ENCODE measurements at regions not wholly inside any gene's neighbourhood (a gene's known extent, or its start where the extent isn't known, plus 50 kb on each side); places are given as distances from the start of the nearest gene placed in this dataset.

GRCh38 chr6:144346719-144347447, 61.7 kb downstream of the UTRN start:
- H3K4me3 ChIP-seq (ENCODE audit: low read length) = no peak overlapping the region
- peaks cover 45% of the 10 kb centered on the region for H3K4me1 ChIP-seq (ENCODE audit: control insufficient read depth, insufficient read depth, low read length)
- H3K9ac ChIP-seq (ENCODE audit: low read length) = no peak overlapping the region
- no peaks in the 10 kb centered on the region for H3K36me3 ChIP-seq (ENCODE audit: control insufficient read depth, insufficient read depth, low read length)
- H3K27me3 ChIP-seq (ENCODE audit: control insufficient read depth, insufficient read depth, low read length) = no peaks in the 10 kb centered on the region
- H3K9me3 ChIP-seq (ENCODE audit: control insufficient read depth, low read length) = no peaks in the 10 kb centered on the region

DNA sequence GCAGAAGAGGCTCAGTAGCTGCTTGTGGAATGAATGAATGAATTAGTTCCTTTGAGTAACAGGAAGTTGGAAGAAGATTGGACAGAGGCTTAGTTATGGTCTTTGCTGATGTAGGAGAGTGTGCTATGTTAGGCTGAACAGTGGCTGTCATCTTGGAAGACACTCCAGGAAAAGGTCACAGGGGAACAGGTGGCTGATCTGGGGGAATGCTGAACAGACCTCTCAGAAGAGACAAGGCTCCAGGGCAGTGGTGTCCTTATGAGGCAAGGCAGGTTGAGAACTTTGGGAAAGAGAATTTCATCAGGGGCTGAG, 62.3 kb downstream of the UTRN start:
- Histone ChIP-seq H3K27me3 (ENCODE audit: control insufficient read depth, insufficient read depth, low read length) (no peaks in the 10 kb centered on the region), H3K4me3 (ENCODE audit: low read length) (no peak overlapping the region), H3K9ac (ENCODE audit: low read length) (no peak overlapping the region), H3K36me3 (ENCODE audit: control insufficient read depth, insufficient read depth, low read length) (no peaks in the 10 kb centered on the region), H3K4me1 (ENCODE audit: control insufficient read depth, insufficient read depth, low read length) (peaks cover 43% of the 10 kb centered on the region), H3K9me3 (ENCODE audit: control insufficient read depth, low read length) (no peaks in the 10 kb centered on the region)

GRCh38 chr6:144347933-144348332, 62.8 kb downstream of the UTRN start:
- no peaks in the 10 kb centered on the region for H3K9me3 ChIP-seq (ENCODE audit: control insufficient read depth, low read length)
- H3K27me3 ChIP-seq (ENCODE audit: control insufficient read depth, insufficient read depth, low read length) = no peaks in the 10 kb centered on the region
- H3K4me3 ChIP-seq (ENCODE audit: low read length) = no peak overlapping the region
- peaks cover 39% of the 10 kb centered on the region for H3K4me1 ChIP-seq (ENCODE audit: control insufficient read depth, insufficient read depth, low read length)
- no peak overlapping the region for H3K9ac ChIP-seq (ENCODE audit: low read length)
- H3K36me3 ChIP-seq (ENCODE audit: control insufficient read depth, insufficient read depth, low read length) = no peaks in the 10 kb centered on the region

DNA sequence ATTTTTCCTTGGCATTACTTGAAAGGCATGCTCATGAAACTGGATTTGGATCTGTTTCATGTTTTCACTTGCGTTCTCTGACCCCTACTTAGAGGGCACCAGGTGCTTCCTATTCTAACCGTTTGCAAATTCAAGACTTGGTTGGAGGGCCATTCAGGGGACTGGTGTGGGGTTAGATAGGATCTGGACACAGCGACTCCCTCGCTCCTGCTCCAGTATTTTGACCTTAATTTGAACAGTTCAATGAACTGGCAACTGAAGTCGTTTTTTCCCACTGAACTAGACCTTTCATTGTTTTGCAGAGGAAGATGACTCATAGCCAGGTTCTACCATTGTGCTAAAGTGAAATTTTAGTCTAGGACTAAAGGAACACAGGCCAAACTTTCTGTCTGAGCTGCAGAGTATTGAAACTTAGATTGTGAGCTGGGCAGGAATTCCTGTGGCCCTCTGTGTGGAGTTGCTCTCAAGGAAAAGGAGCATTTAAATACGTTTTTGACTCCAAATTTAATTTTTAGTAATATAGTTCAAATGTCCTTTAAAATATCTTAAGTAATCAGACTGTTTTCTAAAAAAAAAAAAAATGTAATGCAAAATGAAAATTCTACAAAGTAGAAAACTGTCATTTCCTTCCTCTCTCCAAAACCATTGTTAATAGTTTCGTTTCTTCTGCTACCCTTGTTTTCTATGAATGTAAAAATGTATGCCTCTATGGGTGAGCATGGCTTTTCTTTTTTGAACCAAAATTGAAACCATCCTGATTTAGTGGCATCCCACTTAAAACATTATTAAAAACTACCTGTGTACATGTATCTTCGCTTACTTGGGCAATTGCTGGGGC, 64.8 kb downstream of the UTRN start:
- Histone ChIP-seq H3K4me1 (ENCODE audit: control insufficient read depth, insufficient read depth, low read length) (peaks cover 22% of the 10 kb centered on the region), H3K36me3 (ENCODE audit: control insufficient read depth, insufficient read depth, low read length) (no peaks in the 10 kb centered on the region), H3K9me3 (ENCODE audit: control insufficient read depth, low read length) (no peaks in the 10 kb centered on the region), H3K4me3 (ENCODE audit: low read length) (no peak overlapping the region), H3K9ac (ENCODE audit: low read length) (no peak overlapping the region), H3K27me3 (ENCODE audit: control insufficient read depth, insufficient read depth, low read length) (no peaks in the 10 kb centered on the region)

DNA sequence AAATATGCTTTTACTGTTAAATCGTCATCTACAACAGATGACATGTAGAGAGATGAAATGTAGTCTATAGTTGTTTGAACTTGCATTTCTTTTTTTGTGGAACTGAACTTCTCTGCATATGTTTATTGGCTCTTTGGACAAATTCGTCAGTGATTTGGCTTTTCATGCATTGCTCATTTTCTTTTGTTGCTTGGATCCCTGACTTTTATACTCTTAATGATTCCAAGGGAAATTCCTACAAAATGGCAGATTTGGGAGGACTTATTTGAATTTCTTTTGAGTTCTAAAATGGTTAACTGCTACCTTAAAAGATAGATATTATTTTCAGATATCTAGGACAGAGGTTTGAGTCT, 65.4 kb downstream of the UTRN start:
- no peaks in the 10 kb centered on the region for H3K9me3 ChIP-seq (ENCODE audit: control insufficient read depth, low read length)
- peaks cover 18% of the 10 kb centered on the region for H3K4me1 ChIP-seq (ENCODE audit: control insufficient read depth, insufficient read depth, low read length)
- H3K36me3 ChIP-seq (ENCODE audit: control insufficient read depth, insufficient read depth, low read length) = no peaks in the 10 kb centered on the region
- no peaks in the 10 kb centered on the region for H3K27me3 ChIP-seq (ENCODE audit: control insufficient read depth, insufficient read depth, low read length)
- H3K9ac ChIP-seq (ENCODE audit: low read length) = no peak overlapping the region
- no peak overlapping the region for H3K4me3 ChIP-seq (ENCODE audit: low read length)

- no peak overlapping the region for H3K4me3 ChIP-seq (ENCODE audit: low read length)
- peaks cover 18% of the 10 kb centered on the region for H3K4me1 ChIP-seq (ENCODE audit: control insufficient read depth, insufficient read depth, low read length)
- no peaks in the 10 kb centered on the region for H3K27me3 ChIP-seq (ENCODE audit: control insufficient read depth, insufficient read depth, low read length)
- no peaks in the 10 kb centered on the region for H3K36me3 ChIP-seq (ENCODE audit: control insufficient read depth, insufficient read depth, low read length)
- H3K9me3 ChIP-seq (ENCODE audit: control insufficient read depth, low read length) = no peaks in the 10 kb centered on the region
- no peak overlapping the region for H3K9ac ChIP-seq (ENCODE audit: low read length)
Measured at GRCh38 chr6:144351379-144352127, 66.4 kb downstream of the UTRN start.

DNA sequence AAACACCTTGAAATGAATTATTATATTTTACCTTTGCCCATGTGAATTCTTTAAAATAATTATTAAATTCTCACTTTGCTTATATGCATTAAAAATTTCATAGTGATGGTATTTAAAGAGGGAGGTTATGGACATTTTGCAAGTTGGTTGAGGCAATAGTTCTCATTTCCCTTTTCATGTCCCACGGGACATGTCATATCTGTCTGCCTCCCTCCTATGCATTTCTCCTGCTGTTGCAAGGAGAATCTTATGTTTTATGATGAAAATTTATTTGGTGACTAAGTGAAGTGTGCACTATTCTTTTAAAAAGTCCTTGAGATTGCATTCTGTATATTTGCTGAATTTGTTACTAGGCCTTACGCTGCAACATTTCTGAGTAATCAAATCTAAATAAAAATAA, 67.2 kb downstream of the UTRN start:
- Histone ChIP-seq H3K9me3 (ENCODE audit: control insufficient read depth, low read length) (no peaks in the 10 kb centered on the region), H3K27me3 (ENCODE audit: control insufficient read depth, insufficient read depth, low read length) (no peaks in the 10 kb centered on the region), H3K36me3 (ENCODE audit: control insufficient read depth, insufficient read depth, low read length) (no peaks in the 10 kb centered on the region), H3K9ac (ENCODE audit: low read length) (no peak overlapping the region), H3K4me3 (ENCODE audit: low read length) (no peak overlapping the region), H3K4me1 (ENCODE audit: control insufficient read depth, insufficient read depth, low read length) (peaks cover 12% of the 10 kb centered on the region)

DNA sequence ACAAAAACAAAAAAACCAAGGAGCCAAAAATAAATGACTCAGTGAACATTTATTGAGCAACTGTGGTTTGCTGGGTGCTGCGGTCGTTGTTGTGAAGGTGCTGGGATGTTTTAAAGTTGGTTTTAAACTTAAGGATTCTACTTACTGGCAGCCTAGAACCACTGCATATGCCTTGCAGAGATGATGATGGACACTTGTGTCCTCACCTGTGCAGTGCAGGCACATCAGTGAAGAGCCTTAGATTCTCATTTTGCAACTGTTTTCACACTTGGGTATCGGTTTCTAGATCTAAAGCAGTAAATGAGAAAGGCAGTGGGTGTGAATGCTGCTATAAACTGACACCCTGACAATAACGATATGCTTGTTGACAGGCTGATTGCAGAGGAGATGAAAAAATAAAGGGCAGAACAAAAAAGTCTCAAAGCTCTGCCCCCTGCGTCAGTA, 68.8 kb downstream of the UTRN start:
- H3K4me1 ChIP-seq (ENCODE audit: control insufficient read depth, insufficient read depth, low read length) = peaks cover 9% of the 10 kb centered on the region
- no peaks in the 10 kb centered on the region for H3K27me3 ChIP-seq (ENCODE audit: control insufficient read depth, insufficient read depth, low read length)
- H3K9ac ChIP-seq (ENCODE audit: low read length) = no peak overlapping the region
- no peaks in the 10 kb centered on the region for H3K9me3 ChIP-seq (ENCODE audit: control insufficient read depth, low read length)
- H3K36me3 ChIP-seq (ENCODE audit: control insufficient read depth, insufficient read depth, low read length) = no peaks in the 10 kb centered on the region
- H3K4me3 ChIP-seq (ENCODE audit: low read length) = no peak overlapping the region

- H3K9me3 ChIP-seq (ENCODE audit: control insufficient read depth, low read length) = no peaks in the 10 kb centered on the region
- no peak overlapping the region for H3K9ac ChIP-seq (ENCODE audit: low read length)
- no peak overlapping the region for H3K4me3 ChIP-seq (ENCODE audit: low read length)
- H3K27me3 ChIP-seq (ENCODE audit: control insufficient read depth, insufficient read depth, low read length) = no peaks in the 10 kb centered on the region
- peaks cover 17% of the 10 kb centered on the region for H3K4me1 ChIP-seq (ENCODE audit: control insufficient read depth, insufficient read depth, low read length)
- no peaks in the 10 kb centered on the region for H3K36me3 ChIP-seq (ENCODE audit: control insufficient read depth, insufficient read depth, low read length)
Measured at GRCh38 chr6:144359783-144360182, 74.6 kb downstream of the UTRN start.

- no peak overlapping the region for H3K4me3 ChIP-seq (ENCODE audit: low read length)
- H3K9ac ChIP-seq (ENCODE audit: low read length) = no peak overlapping the region
- no peaks in the 10 kb centered on the region for H3K9me3 ChIP-seq (ENCODE audit: control insufficient read depth, low read length)
- no peaks in the 10 kb centered on the region for H3K27me3 ChIP-seq (ENCODE audit: control insufficient read depth, insufficient read depth, low read length)
- H3K4me1 ChIP-seq (ENCODE audit: control insufficient read depth, insufficient read depth, low read length) = peaks cover 17% of the 10 kb centered on the region
- no peaks in the 10 kb centered on the region for H3K36me3 ChIP-seq (ENCODE audit: control insufficient read depth, insufficient read depth, low read length)
Measured at GRCh38 chr6:144360401-144360800, 75.3 kb downstream of the UTRN start.

- Histone ChIP-seq H3K27me3 (ENCODE audit: control insufficient read depth, insufficient read depth, low read length) (no peaks in the 10 kb centered on the region), H3K36me3 (ENCODE audit: control insufficient read depth, insufficient read depth, low read length) (no peaks in the 10 kb centered on the region), H3K4me3 (ENCODE audit: low read length) (no peak overlapping the region), H3K9me3 (ENCODE audit: control insufficient read depth, low read length) (no peaks in the 10 kb centered on the region), H3K4me1 (ENCODE audit: control insufficient read depth, insufficient read depth, low read length) (peaks cover 17% of the 10 kb centered on the region), H3K9ac (ENCODE audit: low read length) (no peak overlapping the region)
Measured at GRCh38 chr6:144361016-144361415, 75.9 kb downstream of the UTRN start.

Measured in mucosa of stomach (tissue), 1 donor.